ENCODE measurements at regions not wholly inside any gene's neighbourhood (a gene's known extent, or its start where the extent isn't known, plus 50 kb on each side); places are given as distances from the start of the nearest gene placed in this dataset.

DNA sequence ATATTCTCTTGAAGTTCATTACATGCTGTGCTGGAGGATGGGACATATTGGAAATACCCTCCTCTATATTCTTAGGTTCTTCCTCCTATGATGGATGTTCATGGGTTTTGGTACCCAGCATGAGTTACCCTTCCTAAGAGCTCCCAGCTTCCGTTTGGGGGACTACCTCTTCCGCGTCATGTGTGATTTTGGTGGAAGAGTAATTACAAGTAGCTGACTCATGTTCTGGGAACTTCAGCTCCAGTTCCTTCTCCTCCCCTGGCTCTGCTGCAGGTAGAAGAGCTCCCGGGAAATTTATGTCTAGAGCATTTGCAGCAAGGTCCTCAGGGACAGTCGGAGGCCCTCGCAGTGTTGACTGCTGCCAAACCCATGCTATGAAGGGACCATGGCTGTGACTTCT is 208.8 kb upstream of the IL12A start:
- TF ChIP-seq, protein P1, sequence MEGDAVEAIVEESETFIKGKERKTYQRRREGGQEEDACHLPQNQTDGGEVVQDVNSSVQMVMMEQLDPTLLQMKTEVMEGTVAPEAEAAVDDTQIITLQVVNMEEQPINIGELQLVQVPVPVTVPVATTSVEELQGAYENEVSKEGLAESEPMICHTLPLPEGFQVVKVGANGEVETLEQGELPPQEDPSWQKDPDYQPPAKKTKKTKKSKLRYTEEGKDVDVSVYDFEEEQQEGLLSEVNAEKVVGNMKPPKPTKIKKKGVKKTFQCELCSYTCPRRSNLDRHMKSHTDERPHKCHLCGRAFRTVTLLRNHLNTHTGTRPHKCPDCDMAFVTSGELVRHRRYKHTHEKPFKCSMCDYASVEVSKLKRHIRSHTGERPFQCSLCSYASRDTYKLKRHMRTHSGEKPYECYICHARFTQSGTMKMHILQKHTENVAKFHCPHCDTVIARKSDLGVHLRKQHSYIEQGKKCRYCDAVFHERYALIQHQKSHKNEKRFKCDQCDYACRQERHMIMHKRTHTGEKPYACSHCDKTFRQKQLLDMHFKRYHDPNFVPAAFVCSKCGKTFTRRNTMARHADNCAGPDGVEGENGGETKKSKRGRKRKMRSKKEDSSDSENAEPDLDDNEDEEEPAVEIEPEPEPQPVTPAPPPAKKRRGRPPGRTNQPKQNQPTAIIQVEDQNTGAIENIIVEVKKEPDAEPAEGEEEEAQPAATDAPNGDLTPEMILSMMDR (IDR thresholded peaks at IDR 0.05; ENCODE audit: insufficient read depth, low read length, poor library complexity, severe bottlenecking): no peak
- no peak for TF ChIP-seq EZH2phosphoT487 (conservative IDR thresholded peaks at IDR 0.05; ENCODE audit: low read length)
- no peak overlapping the region for H3K4me3 ChIP-seq (ENCODE audit: insufficient read depth, low read length, poor library complexity, severe bottlenecking)
- H3K4me2 ChIP-seq (ENCODE audit: low read depth, low read length, poor library complexity, severe bottlenecking): no peak overlapping the region
- H3K27me3 ChIP-seq (ENCODE audit: low read length): no peaks in the 10 kb centered on the region
- H4K20me1 ChIP-seq (ENCODE audit: low read depth, low read length): no peaks in the 10 kb centered on the region
- H3K27ac ChIP-seq (ENCODE audit: low read depth, low read length): no peak overlapping the region
- H3K9ac ChIP-seq (ENCODE audit: low read length): no peak overlapping the region
- H3K79me2 ChIP-seq (ENCODE audit: insufficient read depth, low read length): no peaks in the 10 kb centered on the region
- no peak overlapping the region for H2AFZ ChIP-seq (ENCODE audit: low read depth, low read length, severe bottlenecking)
- no peaks in the 10 kb centered on the region for H3F3A ChIP-seq (ENCODE audit: insufficient read depth)
- no peaks in the 10 kb centered on the region for H3K9me2 ChIP-seq (replicated peaks; ENCODE audit: insufficient read depth, low read length)
- no peaks in the 10 kb centered on the region for H3K9me3 ChIP-seq (ENCODE audit: insufficient read depth, low read length)
- no peaks in the 10 kb centered on the region for H3K36me3 ChIP-seq (ENCODE audit: low read length)

DNA sequence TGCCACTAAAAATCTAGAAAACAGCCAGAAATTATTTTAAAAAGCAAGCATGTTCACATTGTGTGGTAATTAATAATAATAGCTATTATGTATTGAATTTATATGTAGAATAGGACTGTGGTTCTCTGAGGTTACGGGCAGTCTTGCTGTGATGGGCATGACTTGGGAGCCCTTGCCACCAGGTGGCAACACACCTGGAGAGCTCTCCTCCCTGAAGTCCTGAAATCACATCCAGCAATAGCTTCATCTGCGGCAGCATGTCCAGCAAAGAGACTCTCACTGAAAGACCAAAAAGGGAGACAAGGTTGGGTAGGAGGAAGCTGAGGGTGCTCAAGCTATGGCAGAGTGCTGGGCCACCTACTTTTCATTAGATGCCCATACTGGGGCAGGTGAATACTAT is 206.8 kb upstream of the IL12A start:
- Histone ChIP-seq H3K4me2 (ENCODE audit: low read depth, low read length, poor library complexity, severe bottlenecking) (no peak overlapping the region), H3F3A (ENCODE audit: insufficient read depth) (no peaks in the 10 kb centered on the region)
- TF ChIP-seq, protein P1 (IDR thresholded peaks at IDR 0.05; ENCODE audit: insufficient read depth, low read length, poor library complexity, severe bottlenecking): no peak
- no peak for TF ChIP-seq EZH2phosphoT487 (conservative IDR thresholded peaks at IDR 0.05; ENCODE audit: low read length)

GRCh38 chr3:159782724-159783421 is 205.8 kb upstream of the IL12A start:
- Histone ChIP-seq H4K20me1 (ENCODE audit: low read depth, low read length) (no peaks in the 10 kb centered on the region), H3K4me2 (ENCODE audit: low read depth, low read length, poor library complexity, severe bottlenecking) (no peak overlapping the region), H3K9ac (ENCODE audit: low read length) (no peak overlapping the region), H3K79me2 (ENCODE audit: insufficient read depth, low read length) (no peaks in the 10 kb centered on the region), H3K9me2 (replicated peaks; ENCODE audit: insufficient read depth, low read length) (no peaks in the 10 kb centered on the region), H3K9me3 (ENCODE audit: insufficient read depth, low read length) (no peaks in the 10 kb centered on the region), H3F3A (ENCODE audit: insufficient read depth) (no peaks in the 10 kb centered on the region), H3K27ac (ENCODE audit: low read depth, low read length) (no peak overlapping the region), H3K4me3 (ENCODE audit: insufficient read depth, low read length, poor library complexity, severe bottlenecking) (no peak overlapping the region), H3K27me3 (ENCODE audit: low read length) (no peaks in the 10 kb centered on the region), H3K36me3 (ENCODE audit: low read length) (no peaks in the 10 kb centered on the region), H2AFZ (ENCODE audit: low read depth, low read length, severe bottlenecking) (no peak overlapping the region)
- no peak for TF ChIP-seq EZH2phosphoT487 (conservative IDR thresholded peaks at IDR 0.05; ENCODE audit: low read length)
- TF ChIP-seq, protein P1 (IDR thresholded peaks at IDR 0.05; ENCODE audit: insufficient read depth, low read length, poor library complexity, severe bottlenecking): no peak

More for the DNA sequence above, 206.8 kb upstream of the IL12A start:
- Histone ChIP-seq H4K20me1 (ENCODE audit: low read depth, low read length) (no peaks in the 10 kb centered on the region), H3K9ac (ENCODE audit: low read length) (no peak overlapping the region), H2AFZ (ENCODE audit: low read depth, low read length, severe bottlenecking) (no peak overlapping the region), H3K27me3 (ENCODE audit: low read length) (no peaks in the 10 kb centered on the region), H3K36me3 (ENCODE audit: low read length) (no peaks in the 10 kb centered on the region), H3K4me3 (ENCODE audit: insufficient read depth, low read length, poor library complexity, severe bottlenecking) (no peak overlapping the region), H3K9me3 (ENCODE audit: insufficient read depth, low read length) (no peaks in the 10 kb centered on the region), H3K79me2 (ENCODE audit: insufficient read depth, low read length) (no peaks in the 10 kb centered on the region), H3K27ac (ENCODE audit: low read depth, low read length) (no peak overlapping the region), H3K9me2 (replicated peaks; ENCODE audit: insufficient read depth, low read length) (no peaks in the 10 kb centered on the region)

All from SU-DHL-6 (cell line).